ENCODE measurements at regions not wholly inside any gene's neighbourhood (a gene's known extent, or its start where the extent isn't known, plus 50 kb on each side); places are given as distances from the start of the nearest gene placed in this dataset.

- Histone ChIP-seq H4K20me1 (ENCODE audit: insufficient read depth, low read length, poor library complexity, severe bottlenecking) (no peaks in the 10 kb centered on the region), H3K79me2 (ENCODE audit: insufficient read depth, low read length) (no peaks in the 10 kb centered on the region), H3K4me3 (ENCODE audit: low read length, poor library complexity, severe bottlenecking) (no peak overlapping the region), H3K27me3 (ENCODE audit: insufficient read depth, low read length, poor library complexity, severe bottlenecking) (no peaks in the 10 kb centered on the region), H3K9ac (ENCODE audit: low read depth, low read length, poor library complexity, severe bottlenecking) (no peak overlapping the region), H3F3A (ENCODE audit: low read depth) (no peaks in the 10 kb centered on the region), H3K36me3 (ENCODE audit: insufficient read depth, low read length) (no peaks in the 10 kb centered on the region), H3K9me3 (ENCODE audit: insufficient read depth, low read depth, low read length) (no peaks in the 10 kb centered on the region), H2AFZ (ENCODE audit: low read length) (no peak overlapping the region), H3K4me1 (ENCODE audit: insufficient read depth, low read length, poor library complexity, severe bottlenecking) (no peaks in the 10 kb centered on the region), H3K4me2 (ENCODE audit: low read depth, low read length, poor library complexity, severe bottlenecking) (no peak overlapping the region), H3K9me2 (replicated peaks; ENCODE audit: low read depth, low read length) (no peaks in the 10 kb centered on the region)
- TF ChIP-seq EZH2phosphoT487 (IDR thresholded peaks at IDR 0.05; ENCODE audit: borderline replicate concordance): no peak
These were observed 607.9 kb downstream of the SLCO4C1 start for GRCh38 chr5:101688156-101688555.

GRCh38 chr5:101687349-101687985 is 608.6 kb downstream of the SLCO4C1 start:
- no peak overlapping the region for H2AFZ ChIP-seq (ENCODE audit: low read length)
- no peak overlapping the region for H3K4me2 ChIP-seq (ENCODE audit: low read depth, low read length, poor library complexity, severe bottlenecking)
- no peak overlapping the region for H3K9ac ChIP-seq (ENCODE audit: low read depth, low read length, poor library complexity, severe bottlenecking)
- H3F3A ChIP-seq (ENCODE audit: low read depth): no peaks in the 10 kb centered on the region
- H3K4me3 ChIP-seq (ENCODE audit: low read length, poor library complexity, severe bottlenecking): no peak overlapping the region
- no peaks in the 10 kb centered on the region for H3K4me1 ChIP-seq (ENCODE audit: insufficient read depth, low read length, poor library complexity, severe bottlenecking)
- no peaks in the 10 kb centered on the region for H3K9me3 ChIP-seq (ENCODE audit: insufficient read depth, low read depth, low read length)
- no peak for TF ChIP-seq EZH2phosphoT487 (IDR thresholded peaks at IDR 0.05; ENCODE audit: borderline replicate concordance)
- no peaks in the 10 kb centered on the region for H3K79me2 ChIP-seq (ENCODE audit: insufficient read depth, low read length)
- H3K9me2 ChIP-seq (replicated peaks; ENCODE audit: low read depth, low read length): no peaks in the 10 kb centered on the region
- no peaks in the 10 kb centered on the region for H3K27me3 ChIP-seq (ENCODE audit: insufficient read depth, low read length, poor library complexity, severe bottlenecking)
- no peaks in the 10 kb centered on the region for H3K36me3 ChIP-seq (ENCODE audit: insufficient read depth, low read length)
- no peaks in the 10 kb centered on the region for H4K20me1 ChIP-seq (ENCODE audit: insufficient read depth, low read length, poor library complexity, severe bottlenecking)

- Histone ChIP-seq H4K20me1 (ENCODE audit: insufficient read depth, low read length, poor library complexity, severe bottlenecking) (no peaks in the 10 kb centered on the region), H3K79me2 (ENCODE audit: insufficient read depth, low read length) (no peaks in the 10 kb centered on the region), H3K9ac (ENCODE audit: low read depth, low read length, poor library complexity, severe bottlenecking) (no peak overlapping the region), H3K4me3 (ENCODE audit: low read length, poor library complexity, severe bottlenecking) (no peak overlapping the region), H3K27me3 (ENCODE audit: insufficient read depth, low read length, poor library complexity, severe bottlenecking) (no peaks in the 10 kb centered on the region), H3K9me3 (ENCODE audit: insufficient read depth, low read depth, low read length) (no peaks in the 10 kb centered on the region), H3K4me1 (ENCODE audit: insufficient read depth, low read length, poor library complexity, severe bottlenecking) (no peaks in the 10 kb centered on the region), H3K36me3 (ENCODE audit: insufficient read depth, low read length) (no peaks in the 10 kb centered on the region), H3K4me2 (ENCODE audit: low read depth, low read length, poor library complexity, severe bottlenecking) (no peak overlapping the region), H3K9me2 (replicated peaks; ENCODE audit: low read depth, low read length) (no peaks in the 10 kb centered on the region), H2AFZ (ENCODE audit: low read length) (no peak overlapping the region), H3F3A (ENCODE audit: low read depth) (no peaks in the 10 kb centered on the region)
- TF ChIP-seq CTCF (conservative IDR thresholded peaks at IDR 0.05; ENCODE audit: low read length): no peak
- no peak for TF ChIP-seq EZH2phosphoT487 (IDR thresholded peaks at IDR 0.05; ENCODE audit: borderline replicate concordance)
These were observed 609.4 kb downstream of the SLCO4C1 start for GRCh38 chr5:101686536-101687157.

- Histone ChIP-seq H4K20me1 (ENCODE audit: insufficient read depth, low read length, poor library complexity, severe bottlenecking) (no peaks in the 10 kb centered on the region), H3K9me2 (replicated peaks; ENCODE audit: low read depth, low read length) (no peaks in the 10 kb centered on the region), H3K27me3 (ENCODE audit: insufficient read depth, low read length, poor library complexity, severe bottlenecking) (no peaks in the 10 kb centered on the region), H3K79me2 (ENCODE audit: insufficient read depth, low read length) (no peaks in the 10 kb centered on the region), H3K9me3 (ENCODE audit: insufficient read depth, low read depth, low read length) (no peaks in the 10 kb centered on the region), H2AFZ (ENCODE audit: low read length) (no peak overlapping the region), H3K9ac (ENCODE audit: low read depth, low read length, poor library complexity, severe bottlenecking) (no peak overlapping the region), H3K4me2 (ENCODE audit: low read depth, low read length, poor library complexity, severe bottlenecking) (no peak overlapping the region), H3F3A (ENCODE audit: low read depth) (no peaks in the 10 kb centered on the region), H3K4me3 (ENCODE audit: low read length, poor library complexity, severe bottlenecking) (no peak overlapping the region), H3K4me1 (ENCODE audit: insufficient read depth, low read length, poor library complexity, severe bottlenecking) (no peaks in the 10 kb centered on the region), H3K36me3 (ENCODE audit: insufficient read depth, low read length) (no peaks in the 10 kb centered on the region)
- TF ChIP-seq CTCF (conservative IDR thresholded peaks at IDR 0.05; ENCODE audit: low read length): no peak
These were observed 616.3 kb downstream of the SLCO4C1 start for GRCh38 chr5:101679816-101680215.
